Kidney (tissue), 13 donors: ENCODE measurements at regions not wholly inside any gene's neighbourhood (a gene's known extent, or its start where the extent isn't known, plus 50 kb on each side); places are given as distances from the start of the nearest gene placed in this dataset.

Experiments used
- DNase-seq, 5 donors: peaks; one replicate each; pipeline ENCODE4 v3.0.0-alpha.2; 2013 to 2020
- FAIRE-seq: peaks from 2 replicates; lab custom pipeline; 2012; peaks lifted over from hg19 to GRCh38; lab: Jason Lieb, UNC
- H3K27ac ChIP-seq, 2 donors: one replicate each; pipeline ENCODE4 v1.7.0; 2013; ENCODE audit warnings: low read depth in 2 of 2, low read length in 2 of 2, inconsistent platforms in 1 of 2
- H3K27me3 ChIP-seq: one replicate; pipeline ENCODE4 v1.7.1; 2013; ENCODE audit warnings: low read length, inconsistent platforms; ENCODE audit not compliant: control insufficient read depth, insufficient read depth
- H3K36me3 ChIP-seq, 3 donors: one replicate each; pipeline versions ENCODE4 v1.7.0 to v1.7.1; 2013; ENCODE audit warnings: low read length in 3 of 3, control low read depth in 1 of 3, inconsistent platforms in 1 of 3; ENCODE audit not compliant: insufficient read depth in 3 of 3, control insufficient read depth in 2 of 3
- H3K4me1 ChIP-seq, 3 donors: one replicate each; pipeline versions ENCODE4 v1.7.0 to v1.7.1; 2013; ENCODE audit warnings: low read length in 3 of 3, inconsistent platforms in 1 of 3, low read depth in 1 of 3; ENCODE audit not compliant: control insufficient read depth in 2 of 3, insufficient read depth in 2 of 3
- H3K4me3 ChIP-seq, 3 donors: one replicate each; pipeline versions ENCODE4 v1.7.0 to v1.8.1; 2013; ENCODE audit warnings: low read length in 3 of 3, control low read depth in 1 of 3, inconsistent platforms in 1 of 3
- H3K9ac ChIP-seq, 3 donors: one replicate each; pipeline versions ENCODE4 v1.7.0 to v1.7.1; 2013; ENCODE audit warnings: low read length in 3 of 3, control low read depth in 1 of 3, inconsistent platforms in 1 of 3
- H3K9me3 ChIP-seq, 3 donors: one replicate each; pipeline versions ENCODE4 v1.7.0 to v1.7.1; 2013; ENCODE audit warnings: low read length in 3 of 3, control low read depth in 1 of 3, inconsistent platforms in 1 of 3; ENCODE audit not compliant: control insufficient read depth in 2 of 3, insufficient read depth in 1 of 3
- CTCF ChIP-seq: IDR thresholded peaks from 3 replicates; pipeline ENCODE4 v1.5.1; 2012; ENCODE audit warnings: mild to moderate bottlenecking, moderate library complexity, borderline replicate concordance; ENCODE audit not compliant: insufficient read depth; ENCODE audit errors: extremely low read depth
- intact Hi-C: fragments of 100-400 bp; cut with DNase I; formaldehyde crosslinking; loops from one replicate; pipeline ENCODE4 v1.11.1; 2022
- donor health status: control.
- donor health status: control.
- donor health status: control.
- donor health status: control.
- donor health status: control.
- donor health status: DM: yes; HTN: yes; CAD: no.
- donor health status: Normal renal cell carcinoma (clear cell type).

- Histone ChIP-seq H3K4me1 (no peaks in the 10 kb centered on the region), H3K36me3 (no peaks in the 10 kb centered on the region), H3K4me3 (no peak overlapping the region), H3K9me3 (no peaks in the 10 kb centered on the region), H3K27ac (no peak overlapping the region), H3K9ac (no peak overlapping the region), H3K27me3 (no peaks in the 10 kb centered on the region)
- intact Hi-C loops: no loop called here
- no peak for TF ChIP-seq CTCF
- no peak for FAIRE-seq
- no peak for DNase-seq
Observed at GRCh38 chr9:22198681-22199080, 189.6 kb upstream of the CDKN2B start.

GRCh38 chr9:22201256-22201655 lies 192.2 kb upstream of the CDKN2B start:
- no peak overlapping the region for H3K9ac ChIP-seq
- H3K4me1 ChIP-seq: no peaks in the 10 kb centered on the region
- DNase-seq (no peak), FAIRE-seq (no peak)
- no peak for TF ChIP-seq CTCF
- no peaks in the 10 kb centered on the region for H3K27me3 ChIP-seq
- intact Hi-C loops: no loop called here
- H3K4me3 ChIP-seq: no peak overlapping the region
- no peaks in the 10 kb centered on the region for H3K36me3 ChIP-seq
- H3K9me3 ChIP-seq: no peaks in the 10 kb centered on the region
- no peak overlapping the region for H3K27ac ChIP-seq

- FAIRE-seq (no peak), DNase-seq (no peak)
- TF ChIP-seq CTCF: no peak
Observed at GRCh38 chr9:22203371-22204138, 194.4 kb upstream of the CDKN2B start.

More at GRCh38 chr9:22203371-22204138, 194.4 kb upstream of the CDKN2B start:
- intact Hi-C loops: no loop called here
- no peaks in the 10 kb centered on the region for H3K36me3 ChIP-seq
- H3K9me3 ChIP-seq: no peaks in the 10 kb centered on the region
- H3K27ac ChIP-seq: no peak overlapping the region
- no peaks in the 10 kb centered on the region for H3K27me3 ChIP-seq
- no peak overlapping the region for H3K4me3 ChIP-seq
- no peaks in the 10 kb centered on the region for H3K4me1 ChIP-seq
- H3K9ac ChIP-seq: no peak overlapping the region
